Stimulated activated CD4-positive, alpha-beta T cell treated with anti-CD3 and anti-CD28 coated beads, Interleukin-2, amount 100 ng/mL, for 4 hours (primary cell): ENCODE measurements at regions not wholly inside any gene's neighbourhood (a gene's known extent, or its start where the extent isn't known, plus 50 kb on each side); places are given as distances from the start of the nearest gene placed in this dataset.

ENCODE experiments used
- DNase-seq: peaks from one replicate; pipeline ENCODE4 v3.0.0-alpha.2; 2020; ENCODE audit warnings: low read depth

- no peak for DNase-seq
Measured at GRCh38 chr4:74682567-74683359, 111.6 kb downstream of the BTC start.

DNA sequence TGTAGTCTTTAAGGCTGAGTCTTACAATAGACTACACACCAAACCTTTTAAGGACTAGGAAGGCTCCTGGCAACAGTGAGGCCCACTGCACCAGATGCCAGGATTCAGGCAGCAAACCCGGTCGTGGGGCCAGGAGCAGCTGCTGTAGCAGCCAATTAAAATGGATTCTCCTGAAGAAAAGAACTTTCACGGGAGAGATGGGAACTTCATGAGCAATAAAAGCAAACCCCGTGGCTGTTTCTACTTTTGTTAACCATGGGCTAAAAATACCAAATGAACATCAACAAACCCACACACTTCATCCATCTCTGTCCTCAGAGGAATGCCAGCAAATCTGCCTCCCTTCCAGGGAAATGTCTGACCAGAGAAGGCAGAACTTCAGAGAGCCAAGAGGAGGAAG lies 101.4 kb downstream of the BTC start:
- DNase-seq, result no peak
